Thymus (tissue), 11 donors: ENCODE measurements at regions not wholly inside any gene's neighbourhood (a gene's known extent, or its start where the extent isn't known, plus 50 kb on each side); places are given as distances from the start of the nearest gene placed in this dataset.

Experiments used
- DNase-seq, 9 donors: peaks; one replicate each; pipeline ENCODE4 v3.0.0-alpha.2; 2013; ENCODE audit warnings: low spot score in 9 of 9, low read depth in 6 of 9, missing footprints in 1 of 9
- H3K27ac ChIP-seq, 2 donors: one replicate each; pipeline ENCODE4 v1.5.1; 2013; ENCODE audit warnings: control low read depth in 1 of 2, low read depth in 1 of 2, low read length in 1 of 2, mild to moderate bottlenecking in 1 of 2, moderate library complexity in 1 of 2
- H3K27me3 ChIP-seq, 2 donors: one replicate each; pipeline ENCODE4 v1.5.1; 2013; ENCODE audit warnings: low read length in 1 of 2; ENCODE audit not compliant: control insufficient read depth in 2 of 2, insufficient read depth in 1 of 2
- H3K36me3 ChIP-seq, 2 donors: one replicate each; pipeline ENCODE4 v1.5.1; 2013; ENCODE audit warnings: low read length in 1 of 2, mild to moderate bottlenecking in 1 of 2, moderate library complexity in 1 of 2; ENCODE audit not compliant: control insufficient read depth in 2 of 2, insufficient read depth in 2 of 2
- H3K4me1 ChIP-seq, 2 donors: one replicate each; pipeline ENCODE4 v1.5.1; 2013; ENCODE audit warnings: low read length in 2 of 2; ENCODE audit not compliant: control insufficient read depth in 2 of 2, insufficient read depth in 2 of 2
- H3K4me3 ChIP-seq, 2 donors: one replicate each; pipeline ENCODE4 v1.5.1; 2013; ENCODE audit warnings: low read length in 2 of 2, control low read depth in 1 of 2, mild to moderate bottlenecking in 1 of 2
- H3K9me3 ChIP-seq, 2 donors: one replicate each; pipeline ENCODE4 v1.5.1; 2013; ENCODE audit warnings: low read length in 1 of 2, mild to moderate bottlenecking in 1 of 2; ENCODE audit not compliant: control insufficient read depth in 2 of 2, insufficient read depth in 1 of 2
- WGBS: extraction: QIAGEN DNeasy Blood & Tissue Kit; methylation state at CpG from one replicate; pipeline ENCODE4 v1.1.7; 2013; 5-methylcytosine and 5-hydroxymethylcytosine counted together
- donor health status: healthy.

DNA sequence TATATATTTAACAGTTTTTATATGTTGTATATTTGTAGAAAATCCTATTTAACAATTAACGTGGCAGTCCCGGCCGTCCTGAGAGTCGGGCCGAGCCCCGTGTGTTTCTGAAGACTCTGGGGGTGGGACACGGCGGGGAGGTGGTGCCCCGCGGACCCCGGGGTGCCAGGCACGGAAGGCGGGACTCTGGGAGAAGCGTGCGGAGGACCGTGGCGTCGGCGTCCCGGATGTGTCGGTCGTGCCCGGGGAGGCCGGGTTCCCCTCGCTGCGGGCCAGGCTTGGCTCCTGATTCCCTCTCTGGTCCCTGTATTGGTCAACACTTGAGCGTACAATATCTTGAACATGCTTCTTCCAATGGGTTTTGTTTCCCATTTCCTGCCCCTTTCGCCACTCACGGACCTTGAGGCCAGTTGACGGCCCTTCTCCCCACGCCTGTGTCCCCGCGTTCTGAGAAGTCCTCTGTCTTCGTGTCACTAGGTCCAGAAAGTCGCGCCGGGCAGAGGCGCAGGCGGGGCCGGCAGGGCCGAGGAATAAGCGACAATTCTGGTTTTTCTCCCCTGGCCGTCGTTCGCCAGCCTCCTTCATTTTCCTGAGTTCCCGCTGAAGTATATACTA, 1076.7 kb downstream of the BRD1 start:
- Histone ChIP-seq H3K36me3 (no peaks in the 10 kb centered on the region), H3K27me3 (no peaks in the 10 kb centered on the region), H3K27ac (no peak overlapping the region), H3K4me1 (no peaks in the 10 kb centered on the region), H3K4me3 (no peak overlapping the region), H3K9me3 (no peaks in the 10 kb centered on the region)
- no peak for DNase-seq
- 96% methylated on average over 46 of the region's 46 CpGs for WGBS

DNA sequence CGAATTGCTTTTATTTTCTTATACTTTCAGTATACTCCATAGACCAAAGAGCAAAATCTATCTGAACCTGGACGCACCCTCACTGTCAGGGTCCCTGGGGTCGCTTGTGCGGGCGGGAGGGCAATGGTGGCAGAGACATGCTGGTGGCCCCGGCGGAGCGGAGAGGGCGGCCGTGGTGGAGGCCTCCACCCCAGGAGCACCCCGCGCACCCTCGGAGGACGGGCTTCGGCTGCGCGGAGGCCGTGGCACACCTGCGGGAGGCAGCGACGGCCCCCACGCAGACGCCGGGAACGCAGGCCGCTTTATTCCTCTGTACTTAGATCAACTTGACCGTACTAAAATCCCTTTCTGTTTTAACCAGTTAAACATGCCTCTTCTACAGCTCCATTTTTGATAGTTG, 1077.4 kb downstream of the BRD1 start:
- 97% methylated on average over 27 of the region's 27 CpGs for WGBS
- no peak overlapping the region for H3K27ac ChIP-seq
- H3K9me3 ChIP-seq = no peaks in the 10 kb centered on the region
- DNase-seq = no peak
- H3K4me3 ChIP-seq = no peak overlapping the region
- H3K36me3 ChIP-seq = no peaks in the 10 kb centered on the region
- no peaks in the 10 kb centered on the region for H3K4me1 ChIP-seq
- no peaks in the 10 kb centered on the region for H3K27me3 ChIP-seq

- Histone ChIP-seq H3K4me1 (no peaks in the 10 kb centered on the region), H3K9me3 (no peaks in the 10 kb centered on the region), H3K4me3 (no peak overlapping the region), H3K36me3 (no peaks in the 10 kb centered on the region), H3K27ac (no peak overlapping the region), H3K27me3 (no peaks in the 10 kb centered on the region)
- 93% methylated on average over 37 of the region's 37 CpGs for WGBS
- no peak for DNase-seq
These were observed 1078.0 kb downstream of the BRD1 start for GRCh38 chr22:48749555-48750227.

DNA sequence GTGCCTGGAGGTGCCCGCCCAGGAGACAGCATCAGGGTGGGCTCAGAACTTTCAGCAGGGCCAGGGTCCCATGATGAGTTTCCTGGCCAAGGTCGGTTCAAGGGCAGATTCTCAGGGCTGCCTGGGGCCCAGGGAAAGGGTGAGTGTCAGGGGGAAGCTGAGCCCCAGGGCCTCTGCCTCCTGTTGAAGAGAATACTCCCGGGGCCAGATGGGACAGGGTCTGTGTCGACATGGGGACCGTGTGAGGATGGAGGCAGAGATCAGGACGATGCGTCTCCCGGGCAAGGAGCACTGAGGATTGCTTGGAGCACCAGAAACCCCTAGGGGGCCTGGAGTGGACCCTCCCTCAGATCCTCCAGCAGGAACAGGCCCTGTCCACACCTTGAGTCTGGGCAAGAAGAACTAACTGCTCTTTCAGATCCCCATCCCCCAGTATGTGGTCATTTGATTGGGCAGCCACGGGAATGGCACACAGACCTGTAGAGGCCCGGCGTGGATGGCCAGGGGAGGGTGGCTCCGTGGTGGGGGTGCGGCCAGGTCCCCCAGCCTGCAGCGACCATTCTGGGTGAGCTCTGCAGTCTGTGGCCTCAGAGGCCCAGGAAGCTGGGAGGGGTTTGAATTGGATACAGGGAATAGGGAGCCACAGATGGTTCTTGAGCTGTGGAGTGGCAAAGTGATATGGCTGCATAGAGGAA, 1078.7 kb downstream of the BRD1 start:
- WGBS = 95% methylated on average over 14 of the region's 14 CpGs
- Histone ChIP-seq H3K4me3 (no peak overlapping the region), H3K36me3 (no peaks in the 10 kb centered on the region), H3K9me3 (no peaks in the 10 kb centered on the region), H3K4me1 (no peaks in the 10 kb centered on the region), H3K27me3 (no peaks in the 10 kb centered on the region), H3K27ac (no peak overlapping the region)
- DNase-seq = no peak

- Histone ChIP-seq H3K27ac (no peak overlapping the region), H3K4me3 (no peak overlapping the region), H3K9me3 (no peaks in the 10 kb centered on the region), H3K36me3 (no peaks in the 10 kb centered on the region), H3K27me3 (no peaks in the 10 kb centered on the region), H3K4me1 (no peaks in the 10 kb centered on the region)
- no peak for DNase-seq
- WGBS = 92% methylated on average over 20 of the region's 20 CpGs
These were observed 1079.4 kb downstream of the BRD1 start for GRCh38 chr22:48748113-48748859.

DNA sequence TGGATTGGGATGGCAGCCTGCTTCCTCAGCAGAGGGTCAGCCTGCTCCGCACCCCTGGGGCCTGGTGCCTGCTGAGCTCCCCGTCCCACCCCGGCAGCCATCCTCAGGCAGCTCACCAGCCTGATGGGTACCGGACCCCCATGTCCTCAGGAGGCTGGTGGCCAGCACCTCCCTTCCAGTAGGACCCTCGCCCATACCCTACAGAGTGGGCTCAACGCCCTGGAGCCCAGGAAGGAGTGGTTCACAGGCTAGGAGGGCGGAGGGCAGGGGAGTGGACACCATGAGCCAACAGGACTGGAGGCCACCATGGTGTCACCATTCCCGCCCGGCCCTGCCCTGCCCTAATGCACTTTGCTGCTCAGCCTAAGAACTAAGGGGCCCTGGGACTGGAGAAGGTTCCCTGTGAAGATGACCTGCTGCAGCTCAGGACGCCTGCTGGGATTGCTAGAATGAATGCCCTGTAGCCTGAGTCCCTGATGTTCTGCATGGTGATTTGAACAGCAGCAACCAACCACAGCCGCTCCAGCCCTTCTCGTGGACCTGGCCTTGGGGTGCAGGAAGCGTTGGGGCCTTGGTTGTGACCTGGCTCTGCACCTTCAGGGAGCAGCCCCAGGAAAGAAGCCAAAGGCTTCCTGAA, 1080.8 kb downstream of the BRD1 start:
- no peaks in the 10 kb centered on the region for H3K4me1 ChIP-seq
- H3K27me3 ChIP-seq = no peaks in the 10 kb centered on the region
- H3K36me3 ChIP-seq = no peaks in the 10 kb centered on the region
- WGBS = 92% methylated on average over 13 of the region's 13 CpGs
- no peak for DNase-seq
- no peak overlapping the region for H3K27ac ChIP-seq
- no peak overlapping the region for H3K4me3 ChIP-seq
- H3K9me3 ChIP-seq = no peaks in the 10 kb centered on the region

GRCh38 chr22:48745842-48746788, 1081.6 kb downstream of the BRD1 start:
- no peak overlapping the region for H3K4me3 ChIP-seq
- no peak for DNase-seq
- no peaks in the 10 kb centered on the region for H3K36me3 ChIP-seq
- 88% methylated on average over 32 of the region's 32 CpGs for WGBS
- no peak overlapping the region for H3K27ac ChIP-seq
- no peaks in the 10 kb centered on the region for H3K9me3 ChIP-seq
- H3K27me3 ChIP-seq = no peaks in the 10 kb centered on the region
- no peaks in the 10 kb centered on the region for H3K4me1 ChIP-seq
